HG02798 (cell line): ENCODE measurements at regions not wholly inside any gene's neighbourhood (a gene's known extent, or its start where the extent isn't known, plus 50 kb on each side); places are given as distances from the start of the nearest gene placed in this dataset.
"Not testable (repeated sequence)": the region's sequence is repeated elsewhere in the genome, so short reads cannot be mapped to it uniquely, and the experiment has no call there.

ENCODE experiments used
- ATAC-seq: cut with Tn5 transposase; IDR thresholded peaks from one replicate; pipeline ENCODE4 v1.9.1; 2021; ENCODE audit warnings: mild to moderate bottlenecking; ENCODE audit not compliant: unreplicated experiment, poor library complexity

GRCh38 chr5:106314221-106314824, 1356.4 kb downstream of the EFNA5 start:
- no peak for ATAC-seq

GRCh38 chr5:106312360-106312759, 1358.4 kb downstream of the EFNA5 start:
- no peak for ATAC-seq

- no peak for ATAC-seq
These were observed 1359.4 kb downstream of the EFNA5 start for GRCh38 chr5:106311230-106311915.

- ATAC-seq, result no peak
These were observed 1363.5 kb downstream of the EFNA5 start for GRCh38 chr5:106307265-106307664.

GRCh38 chr5:106306313-106307028, 1364.3 kb downstream of the EFNA5 start:
- no peak for ATAC-seq

- ATAC-seq, result no peak
These were observed 1366.8 kb downstream of the EFNA5 start for GRCh38 chr5:106303911-106304310.

GRCh38 chr5:106292654-106293053, 1378.1 kb downstream of the EFNA5 start:
- ATAC-seq, result no peak

GRCh38 chr5:106290841-106291240, 1379.9 kb downstream of the EFNA5 start:
- ATAC-seq, result no peak

- no peak for ATAC-seq
These were observed 1381.8 kb downstream of the EFNA5 start for GRCh38 chr5:106288979-106289378.

- ATAC-seq, result no peak
These were observed 1393.1 kb downstream of the EFNA5 start for GRCh38 chr5:106277540-106278096.

GRCh38 chr5:106269252-106269843, 1401.4 kb downstream of the EFNA5 start:
- ATAC-seq, result no peak

- ATAC-seq, result no peak
These were observed 1403.5 kb downstream of the EFNA5 start for GRCh38 chr5:106267256-106267655.

GRCh38 chr5:106262395-106262794, 1408.3 kb downstream of the EFNA5 start:
- no peak for ATAC-seq

- ATAC-seq, result not testable (repeated sequence)
These were observed 1411.2 kb downstream of the EFNA5 start for GRCh38 chr5:106259431-106260090.

GRCh38 chr5:106258591-106259125, 1412.1 kb downstream of the EFNA5 start:
- ATAC-seq, result no peak

GRCh38 chr5:106254784-106255183, 1416.0 kb downstream of the EFNA5 start:
- no peak for ATAC-seq

GRCh38 chr5:106246044-106246745, 1424.5 kb downstream of the EFNA5 start:
- ATAC-seq, result not testable (repeated sequence)

GRCh38 chr5:106241409-106241808, 1429.3 kb downstream of the EFNA5 start:
- ATAC-seq, result no peak

- ATAC-seq, result no peak
These were observed 1464.7 kb downstream of the EFNA5 start for GRCh38 chr5:106205916-106206571.
